ENCODE measurements at regions not wholly inside any gene's neighbourhood (a gene's known extent, or its start where the extent isn't known, plus 50 kb on each side); places are given as distances from the start of the nearest gene placed in this dataset.

DNA sequence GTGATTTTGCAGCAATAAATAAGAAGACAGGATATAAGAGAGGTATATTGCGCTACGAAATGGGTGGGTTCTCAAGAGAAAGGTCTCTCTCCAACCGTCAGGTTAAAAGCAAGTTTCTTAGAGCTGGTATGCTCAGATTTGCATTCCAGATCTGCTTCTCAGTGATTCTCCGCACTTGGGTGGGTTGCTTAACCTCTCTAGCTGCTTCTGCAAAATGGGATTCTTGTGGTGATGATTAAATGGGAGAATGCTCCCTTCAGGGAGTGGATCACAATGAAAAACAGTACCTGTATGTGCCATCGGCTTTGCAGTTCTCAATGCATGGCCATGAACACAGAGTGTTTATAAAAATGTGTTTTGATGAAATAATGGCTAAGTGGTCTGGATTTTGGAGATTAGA, 477.7 kb downstream of the TNS1 start:
- DNase-seq (ENCODE audit: low read depth in 2 of 2) = no peak

DNA sequence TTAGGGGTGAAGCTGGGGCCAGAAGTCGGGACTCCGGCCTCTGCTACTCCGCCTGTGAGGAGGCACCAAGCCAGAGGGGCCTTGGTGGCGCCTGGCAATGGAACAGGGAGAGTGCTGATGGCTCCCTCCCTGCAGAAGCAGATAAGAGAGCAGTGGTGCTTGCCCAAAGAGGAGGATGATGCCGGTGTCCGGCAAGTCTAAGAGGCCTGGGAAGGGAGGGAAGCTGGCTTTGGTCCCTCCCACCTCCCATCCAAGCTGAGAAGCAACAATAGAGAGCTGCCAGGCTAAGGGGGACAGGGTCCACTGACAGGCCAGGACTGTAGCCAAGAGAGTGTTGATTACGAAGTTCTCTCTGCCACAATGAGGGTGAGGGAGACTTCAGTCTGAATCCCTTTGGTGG, 479.5 kb downstream of the TNS1 start:
- DNase-seq (ENCODE audit: low read depth in 2 of 2) = no peak

DNA sequence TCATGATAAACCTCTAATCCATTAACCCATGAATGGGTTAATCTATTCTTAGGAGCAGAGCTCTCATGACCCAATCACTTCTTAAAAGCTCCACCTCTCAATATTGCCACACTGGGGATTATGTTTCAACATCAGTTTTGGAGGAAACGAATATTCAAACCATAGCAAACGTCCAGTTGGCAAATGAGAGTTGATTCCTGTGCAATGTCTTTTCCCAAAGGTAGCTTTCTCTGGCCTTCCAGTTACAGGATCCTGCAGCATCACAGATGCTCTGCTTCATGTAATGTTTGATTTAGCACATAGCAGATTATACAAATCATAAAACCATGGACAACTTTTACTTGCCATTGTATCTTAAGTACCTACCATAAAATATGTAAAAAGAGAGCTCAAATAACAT, 481.0 kb downstream of the TNS1 start:
- no peak for DNase-seq (ENCODE audit: low read depth in 2 of 2)

DNA sequence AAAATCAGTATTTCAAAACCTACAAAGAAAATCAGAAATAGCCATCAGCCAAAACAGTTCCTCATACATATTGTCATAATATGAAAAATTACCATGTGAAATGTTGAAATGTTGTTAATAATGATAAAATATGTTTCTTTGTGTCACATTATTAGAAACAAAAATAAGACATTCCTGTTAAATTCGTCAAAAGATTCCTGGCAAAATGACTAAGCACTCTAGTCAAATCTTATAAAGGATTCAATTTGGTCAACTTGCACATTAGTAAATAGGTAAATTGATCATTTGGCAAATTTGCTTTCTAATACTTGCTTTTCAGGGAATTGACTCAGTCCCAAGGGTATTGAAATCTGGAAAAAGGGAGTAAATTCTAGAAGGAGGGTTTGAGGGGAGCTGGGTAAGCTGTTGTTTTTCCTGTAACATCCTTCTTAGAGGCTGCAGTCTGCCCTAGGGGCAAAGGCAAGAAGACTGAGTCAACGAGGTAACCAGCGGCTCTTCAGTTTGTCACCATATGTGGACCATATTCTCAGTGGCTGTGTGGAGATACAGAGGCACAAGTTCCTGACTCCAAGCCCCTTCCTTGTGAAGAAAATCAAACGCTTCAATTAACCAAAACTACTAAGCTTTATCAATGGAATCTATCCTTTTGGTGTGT, 482.3 kb downstream of the TNS1 start:
- no peak for DNase-seq (ENCODE audit: low read depth in 2 of 2)

DNA sequence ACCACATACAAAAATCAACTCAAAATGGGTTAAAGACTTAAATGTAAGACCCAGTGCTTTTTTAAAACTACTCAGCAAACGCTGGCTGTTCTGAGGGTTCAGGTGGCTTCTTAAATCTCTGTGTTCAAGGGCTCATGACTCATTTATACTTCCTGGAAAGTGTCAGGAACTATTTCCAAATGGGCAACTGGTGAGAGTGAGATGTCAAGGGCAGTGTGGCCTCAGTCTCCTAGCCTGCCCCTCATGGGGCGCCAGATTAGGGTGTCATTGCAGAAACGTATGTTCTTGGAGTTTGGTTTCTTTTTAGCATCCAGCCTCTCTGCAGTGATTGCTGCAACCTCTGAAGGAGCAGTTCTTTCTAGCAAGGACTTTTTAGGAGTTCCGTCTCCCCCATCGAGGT, 485.4 kb downstream of the TNS1 start:
- DNase-seq (ENCODE audit: low read depth in 2 of 2) = no peak

DNA sequence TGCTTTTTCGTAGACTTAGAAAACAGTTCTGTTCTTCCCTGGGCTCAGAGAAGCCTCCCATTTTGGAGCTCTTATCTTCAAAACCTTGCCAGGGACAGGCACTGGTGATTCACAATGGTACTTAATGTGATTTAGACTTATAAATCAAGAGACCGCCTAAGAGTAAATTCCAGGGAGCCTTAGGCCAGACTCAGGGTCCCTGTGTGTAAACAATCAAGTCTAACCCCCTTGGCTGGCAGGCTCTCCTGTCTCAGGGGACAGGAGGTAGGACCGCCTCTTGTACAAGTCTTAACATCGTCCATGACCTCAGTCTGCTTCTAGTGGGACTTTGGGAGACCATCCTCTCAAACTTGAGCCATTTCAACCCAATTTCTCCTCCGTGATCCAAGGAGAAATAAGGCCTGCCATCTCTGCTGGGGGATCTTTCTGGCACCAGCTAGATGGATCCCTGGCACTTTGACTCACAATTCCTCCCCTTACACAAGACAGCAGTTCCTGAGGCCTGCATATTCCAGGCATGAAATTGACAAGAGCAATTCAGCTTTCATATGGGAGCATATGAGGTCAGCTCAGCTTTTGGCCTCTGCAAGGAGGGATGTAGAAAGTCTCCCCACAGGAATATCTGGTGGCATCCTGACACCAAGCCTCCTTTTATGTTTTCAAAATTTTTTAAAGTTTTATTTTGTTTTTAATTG, 487.0 kb downstream of the TNS1 start:
- DNase-seq (ENCODE audit: low read depth in 2 of 2) = no peak

DNA sequence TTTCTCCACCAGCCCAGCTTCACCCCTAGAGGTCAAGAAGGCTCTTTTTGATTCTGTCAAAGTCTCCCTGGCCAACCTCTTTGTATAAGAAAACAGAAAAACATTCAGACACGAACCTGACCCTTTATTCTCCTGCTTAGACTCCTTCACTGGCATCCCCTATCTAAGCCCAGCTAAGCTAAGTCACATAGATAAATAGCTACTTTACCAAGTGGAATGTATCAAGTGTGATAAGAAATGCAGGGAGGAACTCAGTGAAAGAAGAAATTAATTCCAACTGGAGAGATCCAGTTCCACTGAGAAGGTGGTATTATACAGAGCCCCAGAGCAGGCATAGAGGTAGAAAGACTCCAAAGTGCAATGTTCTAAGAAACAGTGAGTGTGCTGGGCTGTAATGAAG, 489.5 kb downstream of the TNS1 start:
- DNase-seq (ENCODE audit: low read depth in 2 of 2) = no peak

DNA sequence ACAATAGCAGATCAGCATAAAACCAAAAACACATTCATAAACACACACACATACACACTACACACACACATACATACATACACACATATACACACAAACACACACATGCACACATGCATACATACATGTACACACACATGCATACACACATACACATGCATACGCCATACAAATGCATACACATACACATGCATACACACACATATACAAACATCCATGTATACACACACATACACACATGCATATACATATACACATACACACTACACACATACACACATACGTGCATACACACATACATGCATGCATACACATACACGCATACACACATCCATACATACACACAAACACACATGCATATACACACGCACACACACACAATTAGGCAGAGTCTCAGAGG, 490.1 kb downstream of the TNS1 start:
- no peak for DNase-seq (ENCODE audit: low read depth in 2 of 2)

DNA sequence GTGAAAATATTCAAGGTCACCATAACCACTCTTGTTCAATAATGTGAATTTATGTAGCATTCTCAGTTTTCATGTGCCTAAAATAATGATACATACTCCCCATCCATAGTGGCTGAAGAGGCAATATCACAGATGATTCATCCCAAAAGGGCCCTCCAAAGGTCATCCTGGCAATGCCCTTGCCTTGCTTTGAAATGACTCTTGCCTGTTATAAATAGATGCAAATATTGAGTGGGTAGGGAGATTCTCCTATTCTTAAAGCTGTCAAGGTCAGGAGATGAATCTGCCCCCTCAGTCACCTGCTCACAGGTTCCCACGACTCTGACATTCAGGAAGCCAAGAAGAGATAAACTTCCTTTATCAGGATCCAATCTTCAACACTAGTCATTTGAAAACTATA, 490.5 kb downstream of the TNS1 start:
- DNase-seq (ENCODE audit: low read depth in 2 of 2) = no peak

DNA sequence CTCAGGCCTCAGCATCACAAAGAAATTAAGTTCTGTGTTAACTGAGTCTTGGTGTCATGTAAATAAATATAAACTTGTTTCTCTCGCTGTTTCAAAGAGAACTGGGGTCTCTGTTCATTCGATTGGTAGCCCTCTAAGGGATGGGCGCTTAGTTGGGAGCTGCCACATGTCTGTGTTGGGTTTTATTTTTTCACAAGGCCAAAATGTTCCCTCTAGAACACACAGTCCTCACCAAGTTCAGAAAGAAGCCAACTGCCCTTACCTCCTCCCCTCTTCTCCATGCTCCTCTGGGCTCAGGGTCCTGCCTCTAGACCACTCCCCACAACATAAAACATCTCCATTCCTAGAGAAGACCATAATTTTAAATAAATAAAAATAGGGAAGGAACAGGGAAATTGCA, 490.9 kb downstream of the TNS1 start:
- DNase-seq (ENCODE audit: low read depth in 2 of 2) = no peak

DNA sequence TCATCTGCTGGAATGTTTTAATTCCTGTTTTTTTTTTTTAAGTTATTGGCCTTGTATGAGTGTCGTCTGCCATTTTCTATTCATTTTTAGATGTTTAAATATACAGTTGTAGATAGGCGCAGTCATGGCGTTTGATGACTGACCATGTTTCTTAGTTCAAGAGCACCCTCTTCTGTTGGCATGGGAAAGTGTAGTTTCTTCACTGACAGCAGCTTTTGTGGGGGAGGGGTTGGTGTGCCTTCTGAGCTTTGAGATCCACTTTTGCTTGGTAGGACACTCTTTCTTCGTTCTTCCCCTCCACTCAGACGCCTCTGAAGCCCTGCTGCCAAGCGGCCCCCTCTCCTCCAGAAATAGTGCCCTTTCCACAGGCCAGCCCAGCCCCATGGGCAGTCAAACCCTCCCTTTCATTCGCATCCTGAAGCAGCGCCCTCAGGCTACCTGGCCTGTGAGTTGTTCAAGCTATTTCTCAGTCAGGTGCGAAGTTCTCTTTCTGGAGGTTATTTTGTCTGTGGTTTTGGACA, 492.0 kb downstream of the TNS1 start:
- DNase-seq (ENCODE audit: low read depth in 2 of 2) = no peak

DNA sequence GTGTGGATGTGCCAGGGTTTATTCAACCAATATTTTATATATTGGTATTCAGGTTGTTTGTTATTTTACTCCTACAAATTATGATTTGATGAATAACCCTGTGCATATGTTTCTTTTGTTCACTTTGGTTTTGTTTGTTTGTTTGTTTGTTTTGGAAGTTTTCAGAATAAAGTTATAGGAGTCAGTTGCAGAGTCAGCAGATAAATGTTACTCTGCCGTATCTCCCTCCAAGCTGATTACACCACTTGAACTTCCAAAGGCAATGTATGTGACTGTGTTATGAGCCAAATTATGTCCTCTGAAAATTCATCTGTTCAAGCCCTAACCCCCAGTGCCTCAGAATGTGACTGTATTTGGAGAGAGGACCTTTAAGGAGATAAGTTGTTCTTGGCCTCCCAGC, 497.5 kb downstream of the TNS1 start:
- DNase-seq (ENCODE audit: low read depth in 2 of 2) = no peak

DNA sequence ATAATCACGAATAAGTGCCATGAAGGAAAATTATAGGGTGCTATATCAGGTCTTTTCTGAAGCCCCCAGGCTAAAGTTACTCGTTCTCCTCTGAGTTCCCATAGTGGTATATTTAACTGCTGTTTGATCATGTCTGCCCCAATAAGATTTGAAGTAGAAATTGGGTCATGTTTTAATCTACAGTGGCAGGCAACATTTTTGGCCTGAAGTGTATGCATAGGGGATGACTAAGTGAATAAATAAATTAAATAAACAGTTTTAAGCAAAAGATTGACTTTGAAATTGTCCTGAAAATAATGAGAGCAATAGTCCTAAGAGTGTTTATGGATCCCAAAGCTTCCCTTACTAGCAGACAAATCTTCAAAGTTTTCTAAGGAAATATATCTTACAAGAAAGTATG, 500.9 kb downstream of the TNS1 start:
- no peak for DNase-seq (ENCODE audit: low read depth in 2 of 2)

DNA sequence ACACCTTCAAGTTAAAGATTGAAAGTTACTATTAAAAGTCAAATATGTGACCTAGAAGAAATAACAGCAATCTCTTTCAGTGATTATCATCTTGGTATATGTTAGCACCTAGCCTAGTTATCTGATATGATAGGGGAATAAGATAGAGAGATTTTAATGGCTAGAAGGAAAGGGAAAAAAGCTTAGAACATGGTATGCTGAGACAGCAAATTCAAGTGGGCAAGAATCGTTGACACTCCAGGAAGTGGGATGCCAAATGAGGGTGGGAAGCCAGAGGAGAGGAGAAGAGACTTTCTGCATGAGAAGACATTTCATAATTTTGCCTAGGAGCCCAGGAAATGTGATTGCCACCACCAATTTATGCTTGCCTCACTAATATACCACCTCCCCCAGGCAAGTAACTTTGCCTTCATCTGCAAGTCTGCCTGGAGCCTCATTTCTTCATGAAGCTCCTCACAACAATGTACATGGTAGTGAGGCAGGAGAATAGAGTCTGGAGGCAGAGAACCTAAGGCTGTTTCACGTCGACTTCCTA, 504.9 kb downstream of the TNS1 start:
- DNase-seq (ENCODE audit: low read depth in 2 of 2) = no peak

DNA sequence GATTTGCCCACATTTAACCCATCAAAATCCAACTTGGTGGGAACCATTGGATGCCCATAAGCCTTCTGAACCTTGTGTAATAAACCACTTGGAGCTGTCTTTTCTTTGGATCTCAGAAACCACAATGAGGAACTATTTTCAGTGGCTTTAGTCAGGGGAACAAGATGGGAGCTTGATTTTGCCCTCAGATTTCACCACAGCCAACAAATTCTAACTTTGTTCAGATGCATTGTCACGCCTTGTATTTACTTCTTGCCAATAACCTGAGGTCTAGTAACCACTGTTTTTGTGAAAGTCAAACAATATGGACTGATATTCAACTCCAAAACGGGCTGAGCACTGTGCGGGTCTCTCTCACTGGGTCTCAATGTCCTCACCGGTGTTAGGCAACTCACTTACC, 508.2 kb downstream of the TNS1 start:
- no peak for DNase-seq (ENCODE audit: low read depth in 2 of 2)

DNA sequence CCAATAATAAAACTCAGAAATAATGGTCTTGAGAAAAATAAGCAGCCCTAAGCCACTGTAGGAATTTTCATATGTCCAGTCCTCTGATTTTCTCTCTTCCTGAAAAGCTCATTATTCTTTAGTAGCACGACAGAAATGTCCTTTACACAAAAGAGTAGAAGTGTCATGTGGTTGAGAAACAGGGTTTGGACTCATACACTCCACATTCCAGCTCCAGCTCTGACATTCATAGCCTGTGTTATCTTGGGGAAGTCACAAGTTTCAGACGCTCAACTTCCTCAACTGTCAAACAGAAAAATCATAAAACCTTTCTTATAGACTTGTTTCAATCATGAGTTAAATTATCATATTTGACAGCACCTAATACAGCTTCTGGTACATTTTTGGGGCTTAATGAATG, 511.5 kb downstream of the TNS1 start:
- no peak for DNase-seq (ENCODE audit: low read depth in 2 of 2)

DNA sequence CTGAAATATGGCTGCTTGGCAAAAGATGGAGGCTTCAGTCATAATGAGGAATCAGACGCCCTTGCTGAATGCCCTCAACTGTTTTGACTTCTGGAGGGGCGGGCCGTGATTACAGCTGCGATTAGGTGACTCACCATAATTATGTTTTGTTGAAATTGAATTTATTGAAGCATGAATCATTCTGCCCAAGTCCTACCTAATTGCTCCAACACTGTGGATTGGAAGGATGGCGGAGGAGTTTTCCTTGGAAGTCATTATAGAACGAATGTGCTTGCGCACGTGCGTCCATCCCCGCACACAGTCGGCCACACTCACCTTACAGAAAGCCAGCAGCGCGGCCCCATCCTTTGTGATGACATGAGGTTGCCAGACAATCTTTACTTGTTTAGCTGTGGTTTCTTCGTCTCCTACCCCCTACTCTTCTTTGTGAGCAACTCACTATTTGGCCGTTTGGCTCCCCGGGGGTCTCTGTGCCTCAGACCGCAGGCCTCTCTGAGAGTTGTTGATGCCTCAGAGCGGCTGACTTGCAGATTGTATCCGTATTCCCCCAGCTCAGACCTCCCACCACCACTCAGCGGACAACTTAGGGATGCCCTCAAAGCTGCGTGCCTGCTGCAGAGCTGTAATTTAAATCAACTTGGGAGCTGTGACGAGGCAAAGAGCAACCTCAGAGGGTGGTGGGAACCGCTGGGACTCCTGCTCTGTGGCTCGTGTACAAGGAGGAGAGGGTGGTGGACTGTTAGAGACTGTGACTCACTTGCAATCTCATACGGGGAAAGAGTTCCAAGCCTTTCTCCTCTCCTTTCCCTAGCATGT, 513.4 kb downstream of the TNS1 start:
- DNase-seq (ENCODE audit: low read depth in 2 of 2) = no peak

DNA sequence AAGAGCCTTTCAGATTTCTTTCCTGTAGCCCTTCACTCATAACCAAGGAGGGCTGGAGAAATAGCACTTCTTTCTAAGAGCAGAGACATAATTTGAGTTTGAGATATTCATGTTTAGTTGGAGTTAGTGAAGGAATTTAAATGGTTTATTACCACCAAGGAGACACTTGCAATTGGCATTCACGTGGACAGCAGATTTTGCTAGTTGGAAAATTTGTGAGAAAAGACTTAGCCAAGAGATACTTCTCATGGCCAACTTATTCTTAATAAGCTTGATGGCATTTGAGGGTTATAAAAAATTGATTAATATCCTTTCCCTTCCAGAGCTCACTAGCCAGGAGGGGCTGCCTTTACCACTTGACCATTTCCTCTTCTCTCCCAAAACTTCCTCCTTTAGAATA, 518.7 kb downstream of the TNS1 start:
- DNase-seq (ENCODE audit: low read depth in 2 of 2) = no peak

DNA sequence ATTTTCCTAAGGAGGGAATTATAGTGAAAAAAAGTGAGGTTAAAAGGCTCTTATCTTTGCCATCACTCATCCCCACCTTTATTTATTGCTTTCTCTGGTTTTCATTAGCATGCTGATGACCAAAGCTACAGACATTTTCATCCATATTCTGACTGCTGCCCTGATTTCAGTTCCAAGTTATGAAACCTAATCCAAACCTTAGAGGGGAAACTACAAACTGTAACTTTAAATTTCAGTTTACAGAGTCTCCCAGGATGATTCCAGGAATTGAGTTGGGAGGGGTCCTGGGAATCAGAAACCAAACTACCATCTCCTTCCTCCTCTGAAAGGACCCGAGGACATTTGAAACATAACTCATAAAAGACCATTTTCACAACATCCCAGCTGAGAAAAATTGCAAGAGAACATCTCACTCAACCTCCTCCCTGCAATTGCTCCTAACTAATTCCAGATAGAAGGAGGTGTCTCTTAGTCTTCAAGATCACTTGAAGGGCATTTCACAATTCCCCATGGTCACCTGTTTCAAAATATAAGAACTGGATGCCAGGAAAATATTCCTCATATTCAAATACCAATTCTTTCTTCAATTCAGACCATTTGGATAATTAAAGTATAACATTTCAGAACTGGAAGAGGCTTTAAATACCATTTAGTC, 520.6 kb downstream of the TNS1 start:
- no peak for DNase-seq (ENCODE audit: low read depth in 2 of 2)

DNA sequence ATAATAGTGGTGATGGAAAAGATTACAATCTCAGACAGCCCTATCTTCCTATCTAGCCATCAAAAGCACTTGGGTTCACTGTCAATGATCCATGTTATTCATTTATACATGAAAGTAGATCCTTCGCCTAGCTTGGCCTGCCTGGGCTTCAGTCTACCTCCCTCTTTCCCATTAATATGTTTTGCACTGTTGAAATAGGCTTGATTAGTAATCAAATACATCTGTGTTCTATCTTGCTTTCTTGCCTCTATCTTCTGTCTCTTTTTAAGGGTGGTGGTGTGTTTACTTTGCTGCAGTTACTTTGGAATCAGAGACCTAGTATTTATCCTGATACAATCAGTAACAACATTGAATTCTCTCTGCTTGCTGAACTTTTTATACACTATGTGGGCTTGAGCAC, 521.2 kb downstream of the TNS1 start:
- no peak for DNase-seq (ENCODE audit: low read depth in 2 of 2)

DNA sequence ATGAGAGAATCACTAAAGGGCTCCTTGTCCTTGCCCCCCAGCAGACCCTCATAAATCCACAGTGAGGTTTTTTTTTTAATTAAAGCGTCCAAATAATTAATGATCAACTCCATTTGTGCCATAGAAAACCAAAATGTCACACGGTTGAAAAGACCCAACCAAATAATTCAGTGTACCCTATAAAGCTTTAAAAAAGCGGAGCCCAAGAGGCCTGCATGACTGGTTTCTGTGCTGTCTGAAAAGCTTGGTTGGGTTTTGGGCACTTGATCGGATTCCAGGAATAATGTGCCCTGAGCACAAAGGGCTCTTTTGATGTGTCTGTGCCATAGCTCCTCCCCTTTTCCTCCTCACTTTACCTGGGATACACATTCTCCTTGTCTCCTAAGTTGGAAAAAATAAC, 523.2 kb downstream of the TNS1 start:
- no peak for DNase-seq (ENCODE audit: low read depth in 2 of 2)

DNA sequence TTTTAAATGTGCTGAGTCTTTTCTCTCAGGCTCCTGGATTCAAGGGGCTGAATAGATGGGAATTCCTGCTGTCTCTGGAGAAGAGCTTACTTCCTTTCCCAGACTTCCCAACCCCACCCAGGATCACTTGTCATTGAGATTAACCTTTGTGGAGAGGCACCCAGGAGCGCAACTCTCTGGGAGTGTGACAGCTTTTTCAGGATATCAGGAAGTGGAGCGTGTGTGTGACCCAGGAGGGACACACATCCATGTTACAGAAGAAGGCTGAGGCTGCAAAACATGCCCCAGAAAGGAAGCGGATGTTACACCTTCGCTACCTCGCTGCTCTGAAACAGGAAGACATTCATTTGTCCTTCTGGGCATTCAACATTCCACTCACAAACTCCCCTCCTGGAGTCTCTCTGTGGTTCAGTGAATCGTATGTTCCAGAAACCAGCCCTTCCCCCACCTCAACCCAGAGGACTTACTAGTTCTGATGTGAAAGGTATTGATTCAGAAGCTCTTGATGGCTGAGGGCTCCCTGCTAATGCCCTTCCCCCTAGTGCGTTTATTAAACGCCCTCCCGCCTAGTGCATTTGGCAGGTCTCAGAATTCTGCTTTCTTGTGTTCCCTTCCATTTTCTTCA, 523.9 kb downstream of the TNS1 start:
- no peak for DNase-seq (ENCODE audit: low read depth in 2 of 2)

All from stimulated activated CD8-positive, alpha-beta memory T cell treated with anti-CD3 and anti-CD28 coated beads, Interleukin-15, amount 100 ng/mL, for 4 hours (primary cell).